ENCODE measurements at regions not wholly inside any gene's neighbourhood (a gene's known extent, or its start where the extent isn't known, plus 50 kb on each side); places are given as distances from the start of the nearest gene placed in this dataset.

DNA sequence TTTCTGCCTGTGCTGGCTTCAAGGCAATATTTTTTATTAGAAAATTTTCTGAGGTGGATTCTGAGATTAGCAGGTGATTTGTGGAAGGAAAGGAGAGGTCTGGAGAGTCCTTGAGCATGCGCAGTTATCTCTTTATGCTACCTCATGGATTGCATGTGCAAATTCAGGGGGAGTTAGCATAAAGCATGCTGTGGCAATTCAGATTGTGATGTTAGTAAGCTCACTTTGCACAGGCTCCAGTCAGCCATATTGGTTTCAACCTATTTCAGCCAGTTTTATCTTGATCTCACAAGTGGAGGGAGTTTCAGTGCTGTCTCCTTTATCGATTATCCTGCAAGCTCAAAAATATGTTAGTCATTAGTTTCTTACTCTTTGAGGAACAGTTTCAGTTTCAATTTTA lies 2012.3 kb upstream of the PIK3C3 start:
- TF ChIP-seq CTCF (IDR thresholded peaks at IDR 0.05; ENCODE audit: insufficient read depth, low read length, poor library complexity, severe bottlenecking) (no peak), EZH2phosphoT487 (conservative IDR thresholded peaks at IDR 0.05; ENCODE audit: low read length) (no peak)
- H3F3A ChIP-seq (ENCODE audit: insufficient read depth) = no peaks in the 10 kb centered on the region
- H3K4me3 ChIP-seq (ENCODE audit: insufficient read depth, low read length, poor library complexity, severe bottlenecking) = no peak overlapping the region
- no peaks in the 10 kb centered on the region for H3K79me2 ChIP-seq (ENCODE audit: insufficient read depth, low read length)
- no peak overlapping the region for H3K27ac ChIP-seq (ENCODE audit: low read depth, low read length)
- H3K9me3 ChIP-seq (ENCODE audit: insufficient read depth, low read length) = peaks cover 4% of the 10 kb centered on the region; the same call in 1 of the 2 replicates
- no peak overlapping the region for H2AFZ ChIP-seq (ENCODE audit: low read depth, low read length, severe bottlenecking)
- H3K27me3 ChIP-seq (ENCODE audit: low read length) = no peaks in the 10 kb centered on the region
- peaks cover 3% of the 10 kb centered on the region; the same call in 1 of the 2 replicates for H3K9me2 ChIP-seq (replicated peaks; ENCODE audit: insufficient read depth, low read length)
- no peak overlapping the region for H3K4me2 ChIP-seq (ENCODE audit: low read depth, low read length, poor library complexity, severe bottlenecking)
- no peaks in the 10 kb centered on the region for H4K20me1 ChIP-seq (ENCODE audit: low read depth, low read length)
- H3K36me3 ChIP-seq (ENCODE audit: low read length) = no peaks in the 10 kb centered on the region
- no peak overlapping the region for H3K9ac ChIP-seq (ENCODE audit: low read length)

DNA sequence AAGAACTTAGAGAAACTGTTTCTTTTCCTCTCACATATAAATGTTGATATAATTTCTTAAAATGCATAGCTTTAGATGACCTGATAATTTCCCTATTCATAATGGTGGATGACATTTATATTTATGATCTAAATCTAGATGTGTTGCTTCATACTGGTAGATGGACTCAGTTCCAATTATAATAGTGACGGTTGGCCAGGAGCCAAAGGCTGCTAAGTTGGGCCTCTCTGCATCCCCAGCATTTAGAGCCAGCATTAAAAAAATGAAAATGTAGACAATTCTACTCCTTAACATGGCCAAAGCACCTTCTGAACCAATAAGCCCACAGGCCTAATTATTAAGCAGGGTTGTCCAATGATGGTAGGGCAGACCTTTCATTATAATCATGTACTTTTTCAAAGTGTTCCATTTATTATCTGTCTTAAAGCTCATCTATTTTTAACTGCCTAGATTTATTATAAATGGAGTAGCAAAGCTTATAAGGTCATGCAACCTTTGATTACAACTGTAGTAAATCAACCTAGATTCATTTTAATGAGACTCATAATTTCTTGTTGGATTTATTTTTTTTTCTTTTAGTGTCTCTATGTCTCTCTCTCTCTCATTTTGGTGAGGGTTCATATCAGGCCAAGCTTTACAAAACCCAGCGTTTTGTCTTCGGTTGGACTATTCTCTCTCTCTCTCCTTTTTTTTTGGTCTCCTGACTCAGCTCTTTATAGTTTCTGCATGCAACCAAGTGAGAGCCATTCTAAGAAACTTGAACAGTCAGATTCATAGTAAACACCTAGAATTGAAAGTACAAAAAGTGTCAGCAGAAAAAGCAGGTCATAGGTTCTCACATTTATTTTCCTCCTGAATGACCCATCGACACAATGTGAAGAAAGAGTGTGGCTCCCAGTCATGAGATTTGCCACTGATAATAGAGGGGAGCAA lies 2016.1 kb upstream of the PIK3C3 start:
- no peaks in the 10 kb centered on the region for H4K20me1 ChIP-seq (ENCODE audit: low read depth, low read length)
- H3K9me2 ChIP-seq (replicated peaks; ENCODE audit: insufficient read depth, low read length) = 0 out of 2 replicates have a peak, but pooled peaks cover 4% of the 10 kb centered on the region
- H3K9ac ChIP-seq (ENCODE audit: low read length) = no peak overlapping the region
- TF ChIP-seq EZH2phosphoT487 (conservative IDR thresholded peaks at IDR 0.05; ENCODE audit: low read length) (no peak), CTCF (IDR thresholded peaks at IDR 0.05; ENCODE audit: insufficient read depth, low read length, poor library complexity, severe bottlenecking) (no peak)
- no peaks in the 10 kb centered on the region for H3K79me2 ChIP-seq (ENCODE audit: insufficient read depth, low read length)
- no peaks in the 10 kb centered on the region for H3K27me3 ChIP-seq (ENCODE audit: low read length)
- H3K9me3 ChIP-seq (ENCODE audit: insufficient read depth, low read length) = peaks cover 4% of the 10 kb centered on the region; the same call in 1 of the 2 replicates
- no peak overlapping the region for H3K4me3 ChIP-seq (ENCODE audit: insufficient read depth, low read length, poor library complexity, severe bottlenecking)
- H3K4me2 ChIP-seq (ENCODE audit: low read depth, low read length, poor library complexity, severe bottlenecking) = no peak overlapping the region
- no peak overlapping the region for H2AFZ ChIP-seq (ENCODE audit: low read depth, low read length, severe bottlenecking)
- no peaks in the 10 kb centered on the region for H3F3A ChIP-seq (ENCODE audit: insufficient read depth)
- no peaks in the 10 kb centered on the region for H3K36me3 ChIP-seq (ENCODE audit: low read length)
- no peak overlapping the region for H3K27ac ChIP-seq (ENCODE audit: low read depth, low read length)

DNA sequence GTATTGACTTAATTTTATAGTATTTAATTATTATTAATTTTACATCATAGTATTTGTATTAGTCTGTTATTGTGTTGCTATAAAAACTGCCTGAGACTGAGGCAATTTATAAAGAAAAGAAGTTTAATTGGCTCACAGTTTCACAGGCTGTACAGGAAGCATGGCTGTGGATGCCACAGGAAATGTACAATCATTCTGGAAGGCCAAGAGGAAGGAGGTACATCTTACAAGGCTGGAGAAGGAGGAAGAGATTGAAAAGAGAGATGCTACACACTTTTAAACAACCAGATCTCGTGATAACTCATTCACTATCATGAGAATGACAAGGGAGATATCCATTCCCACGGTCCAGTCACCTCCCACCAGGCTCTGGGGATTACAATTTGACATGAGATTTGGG lies 2019.4 kb upstream of the PIK3C3 start:
- no peak overlapping the region for H3K27ac ChIP-seq (ENCODE audit: low read depth, low read length)
- no peaks in the 10 kb centered on the region for H3F3A ChIP-seq (ENCODE audit: insufficient read depth)
- no peak overlapping the region for H3K4me3 ChIP-seq (ENCODE audit: insufficient read depth, low read length, poor library complexity, severe bottlenecking)
- no peaks in the 10 kb centered on the region for H3K79me2 ChIP-seq (ENCODE audit: insufficient read depth, low read length)
- no peak for TF ChIP-seq EZH2phosphoT487 (conservative IDR thresholded peaks at IDR 0.05; ENCODE audit: low read length)
- no peak for TF ChIP-seq CTCF (IDR thresholded peaks at IDR 0.05; ENCODE audit: insufficient read depth, low read length, poor library complexity, severe bottlenecking)
- 0 out of 2 replicates have a peak, but pooled peaks cover 4% of the 10 kb centered on the region for H3K9me2 ChIP-seq (replicated peaks; ENCODE audit: insufficient read depth, low read length)
- no peak overlapping the region for H3K9ac ChIP-seq (ENCODE audit: low read length)
- no peak overlapping the region for H2AFZ ChIP-seq (ENCODE audit: low read depth, low read length, severe bottlenecking)
- H3K4me2 ChIP-seq (ENCODE audit: low read depth, low read length, poor library complexity, severe bottlenecking) = no peak overlapping the region
- peaks cover under 1% of the 10 kb centered on the region; the same call in 1 of the 2 replicates for H3K9me3 ChIP-seq (ENCODE audit: insufficient read depth, low read length)
- no peaks in the 10 kb centered on the region for H3K27me3 ChIP-seq (ENCODE audit: low read length)
- H3K36me3 ChIP-seq (ENCODE audit: low read length) = no peaks in the 10 kb centered on the region
- H4K20me1 ChIP-seq (ENCODE audit: low read depth, low read length) = no peaks in the 10 kb centered on the region

All from SU-DHL-6 (cell line).